Neutrophil (primary cell): ENCODE measurements at regions not wholly inside any gene's neighbourhood (a gene's known extent, or its start where the extent isn't known, plus 50 kb on each side); places are given as distances from the start of the nearest gene placed in this dataset.

Experiments
- H3K27ac ChIP-seq: fragments of 200-600 bp; sonication (generic); 2 replicates; pipeline ENCODE4 v1.5.1; 2016; ENCODE audit warnings: mild to moderate bottlenecking, moderate library complexity
- H3K27me3 ChIP-seq: fragments of 200-600 bp; sonication (generic); 2 replicates; pipeline ENCODE4 v1.6.0; 2016; ENCODE audit warnings: mild to moderate bottlenecking
- H3K36me3 ChIP-seq: fragments of 200-600 bp; sonication (generic); 2 replicates; pipeline ENCODE4 v1.5.1; 2017
- H3K4me1 ChIP-seq, 2 experiments: fragments of 200-600 bp in 1 of 2; sonication (generic) in 1 of 2; 1 replicate in 1 of 2; 2 replicates in 1 of 2; pipeline versions ENCODE4 v1.5.1 to v1.6.1; 2013 to 2016; ENCODE audit warnings: low read depth in 1 of 2, low read length in 1 of 2, mild to moderate bottlenecking in 1 of 2, moderate library complexity in 1 of 2; ENCODE audit not compliant: control insufficient read depth in 1 of 2, insufficient read depth in 1 of 2
- H3K4me3 ChIP-seq, 2 experiments: fragments of 200-600 bp in 1 of 2; sonication (generic) in 1 of 2; 1 replicate in 1 of 2; 2 replicates in 1 of 2; pipeline ENCODE4 v1.5.1; 2013 to 2016; ENCODE audit warnings: low read depth in 1 of 2, low read length in 1 of 2, mild to moderate bottlenecking in 1 of 2, moderate library complexity in 1 of 2
- H3K9me3 ChIP-seq: fragments of 200-600 bp; sonication (generic); 2 replicates; pipeline ENCODE4 v1.5.1; 2016
- CTCF ChIP-seq: fragments of 200-600 bp; sonication (generic); IDR thresholded peaks from 2 replicates; pipeline ENCODE4 v1.5.1; 2016; ENCODE audit warnings: antibody characterized with exemption

DNA sequence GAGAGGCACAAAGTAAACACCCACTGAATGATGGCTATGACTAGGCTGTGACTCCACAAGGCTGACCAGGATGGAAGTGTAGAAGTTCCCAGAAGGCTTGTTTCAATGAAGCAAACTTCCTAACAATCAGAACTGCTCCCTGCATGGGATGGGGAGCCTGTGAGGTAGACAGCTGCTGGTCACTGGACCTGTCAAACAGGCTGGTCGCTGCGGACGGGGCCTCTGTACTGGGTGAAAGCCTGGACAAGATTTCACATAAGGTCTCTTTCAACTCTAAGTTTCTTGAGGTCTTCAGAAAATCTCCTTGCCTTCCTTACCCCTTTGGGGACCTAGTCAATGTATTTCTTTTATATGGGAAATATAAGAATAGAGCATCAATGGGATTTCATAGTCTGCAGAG, 438.2 kb downstream of the BUD13 start:
- H3K4me3 ChIP-seq = no peak overlapping the region
- no peak for TF ChIP-seq CTCF
- no peaks in the 10 kb centered on the region for H3K36me3 ChIP-seq
- no peaks in the 10 kb centered on the region for H3K9me3 ChIP-seq
- no peaks in the 10 kb centered on the region for H3K4me1 ChIP-seq
- no peak overlapping the region for H3K27ac ChIP-seq
- no peaks in the 10 kb centered on the region for H3K27me3 ChIP-seq

GRCh38 chr11:116333001-116333535, 439.7 kb downstream of the BUD13 start:
- Histone ChIP-seq H3K9me3 (no peaks in the 10 kb centered on the region), H3K27me3 (no peaks in the 10 kb centered on the region), H3K4me3 (no peak overlapping the region), H3K36me3 (no peaks in the 10 kb centered on the region), H3K27ac (no peak overlapping the region), H3K4me1 (no peaks in the 10 kb centered on the region)
- TF ChIP-seq CTCF = no peak

DNA sequence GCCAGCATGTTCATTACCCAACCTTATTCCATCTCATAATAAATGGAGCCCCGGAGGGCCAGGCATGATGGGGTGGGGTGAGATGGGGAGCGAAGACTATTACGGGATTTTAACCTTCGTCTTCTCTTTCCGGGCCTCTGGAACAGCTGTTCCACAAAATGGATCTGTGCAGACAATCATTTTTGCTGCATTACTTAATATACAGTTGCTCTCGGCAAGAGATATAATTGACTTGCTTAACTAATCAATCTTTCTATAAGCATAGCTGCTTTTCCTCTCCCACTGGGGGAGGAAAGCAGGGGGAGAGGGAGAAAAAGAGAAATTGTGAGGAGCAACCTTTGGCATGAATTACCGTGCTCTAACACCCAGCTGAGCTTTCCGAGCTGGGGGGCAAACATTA, 440.4 kb downstream of the BUD13 start:
- no peaks in the 10 kb centered on the region for H3K36me3 ChIP-seq
- no peak overlapping the region for H3K27ac ChIP-seq
- H3K27me3 ChIP-seq = no peaks in the 10 kb centered on the region
- no peak overlapping the region for H3K4me3 ChIP-seq
- no peaks in the 10 kb centered on the region for H3K9me3 ChIP-seq
- no peak for TF ChIP-seq CTCF
- no peaks in the 10 kb centered on the region for H3K4me1 ChIP-seq

GRCh38 chr11:116331381-116331780, 441.4 kb downstream of the BUD13 start:
- no peaks in the 10 kb centered on the region for H3K27me3 ChIP-seq
- no peaks in the 10 kb centered on the region for H3K4me1 ChIP-seq
- no peak for TF ChIP-seq CTCF
- no peak overlapping the region for H3K27ac ChIP-seq
- no peaks in the 10 kb centered on the region for H3K9me3 ChIP-seq
- no peaks in the 10 kb centered on the region for H3K36me3 ChIP-seq
- no peak overlapping the region for H3K4me3 ChIP-seq

- Histone ChIP-seq H3K36me3 (no peaks in the 10 kb centered on the region), H3K9me3 (no peaks in the 10 kb centered on the region), H3K27me3 (no peaks in the 10 kb centered on the region), H3K4me1 (no peaks in the 10 kb centered on the region), H3K27ac (no peak overlapping the region), H3K4me3 (no peak overlapping the region)
- no peak for TF ChIP-seq CTCF
These were observed 442.2 kb downstream of the BUD13 start for GRCh38 chr11:116330439-116331185.
